Hepatocyte (in vitro differentiated cells): ENCODE measurements at regions not wholly inside any gene's neighbourhood (a gene's known extent, or its start where the extent isn't known, plus 50 kb on each side); places are given as distances from the start of the nearest gene placed in this dataset.

Experiments used
- CTCF ChIP-seq: fragments of 200-600 bp; sonication (generic); IDR thresholded peaks from 2 replicates; pipeline ENCODE4 v1.5.1; 2016; ENCODE audit warnings: antibody characterized with exemption, mild to moderate bottlenecking; ENCODE audit not compliant: poor library complexity
- EZH2 ChIP-seq: fragments of 200-600 bp; sonication (generic); IDR thresholded peaks from 2 replicates; pipeline ENCODE4 v1.6.1; 2016; ENCODE audit warnings: antibody characterized with exemption, mild to moderate bottlenecking, borderline replicate concordance

GRCh38 chr4:24141836-24142235 lies 252.0 kb upstream of the PPARGC1A start:
- TF ChIP-seq CTCF (no peak), EZH2 (no peak)
